GM19397 (cell line): ENCODE measurements at regions not wholly inside any gene's neighbourhood (a gene's known extent, or its start where the extent isn't known, plus 50 kb on each side); places are given as distances from the start of the nearest gene placed in this dataset.
"Not testable (repeated sequence)": the region's sequence is repeated elsewhere in the genome, so short reads cannot be mapped to it uniquely, and the experiment has no call there.

Experiments used
- ATAC-seq: cut with Tn5 transposase; IDR thresholded peaks from one replicate; pipeline ENCODE4 v1.9.1; 2021; ENCODE audit warnings: mild to moderate bottlenecking, moderate library complexity; ENCODE audit not compliant: unreplicated experiment

GRCh38 chr7:12826079-12826478, 138.6 kb downstream of the ARL4A start:
- no peak for ATAC-seq

- ATAC-seq = no peak
These were observed 139.9 kb downstream of the ARL4A start for GRCh38 chr7:12827219-12827821.

DNA sequence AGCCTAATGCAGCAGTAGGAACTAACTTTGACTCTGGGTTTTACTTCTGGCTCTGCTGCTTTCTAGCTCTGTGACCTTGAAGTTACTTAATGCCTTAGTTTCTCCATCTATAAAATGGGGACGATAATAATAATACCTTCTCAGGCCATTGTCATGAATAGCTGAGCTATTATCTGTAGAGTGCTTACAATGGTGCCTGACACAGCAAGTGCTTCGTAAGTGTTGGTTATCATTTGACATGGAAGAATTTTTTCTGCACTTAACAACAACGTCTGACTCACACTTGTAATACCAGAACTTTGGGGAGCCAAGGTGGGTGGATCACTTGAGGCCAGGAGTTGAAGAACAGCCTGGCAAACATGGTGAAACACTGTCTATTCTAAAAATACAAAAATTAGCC, 140.5 kb downstream of the ARL4A start:
- no peak for ATAC-seq

- ATAC-seq = no peak
These were observed 143.6 kb downstream of the ARL4A start for GRCh38 chr7:12831024-12831423.

DNA sequence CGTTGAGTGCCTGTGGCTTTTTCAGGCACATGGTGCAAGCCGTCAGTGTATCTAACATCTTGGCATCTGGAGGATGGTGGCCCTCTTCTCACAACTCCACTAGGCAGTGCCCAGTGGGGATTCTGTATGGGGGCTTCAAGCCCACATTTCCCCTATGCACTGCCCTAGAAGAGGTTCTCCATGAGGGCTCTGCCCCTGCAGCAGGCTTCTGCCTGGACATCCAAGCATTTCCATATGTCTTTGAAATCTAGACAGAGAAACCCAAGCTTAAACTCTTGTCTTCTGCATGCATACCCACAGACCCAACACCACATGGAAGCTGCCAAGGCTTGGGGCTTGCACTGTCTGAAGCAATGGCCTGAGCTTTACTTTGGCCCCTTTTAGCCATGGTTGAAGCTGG, 146.4 kb downstream of the ARL4A start:
- no peak for ATAC-seq

DNA sequence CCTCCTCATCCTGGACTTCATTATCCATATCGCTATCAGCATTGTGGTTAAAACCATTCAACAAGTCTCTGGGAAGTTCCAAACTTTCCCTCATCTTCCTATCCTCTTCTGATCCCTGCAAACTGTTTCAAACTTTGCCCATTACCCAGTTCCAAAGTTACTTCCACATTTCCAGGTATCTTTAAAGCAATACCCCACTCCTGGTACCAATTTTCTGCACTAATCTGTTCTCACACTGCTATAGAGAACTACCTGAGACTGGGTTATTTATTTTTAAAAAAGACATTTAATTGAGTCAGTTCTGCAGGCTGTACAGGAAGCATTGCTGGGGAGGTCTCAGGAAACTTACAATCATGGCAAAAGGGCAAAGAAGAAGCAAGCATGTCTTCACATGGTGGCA, 147.3 kb downstream of the ARL4A start:
- ATAC-seq = no peak

DNA sequence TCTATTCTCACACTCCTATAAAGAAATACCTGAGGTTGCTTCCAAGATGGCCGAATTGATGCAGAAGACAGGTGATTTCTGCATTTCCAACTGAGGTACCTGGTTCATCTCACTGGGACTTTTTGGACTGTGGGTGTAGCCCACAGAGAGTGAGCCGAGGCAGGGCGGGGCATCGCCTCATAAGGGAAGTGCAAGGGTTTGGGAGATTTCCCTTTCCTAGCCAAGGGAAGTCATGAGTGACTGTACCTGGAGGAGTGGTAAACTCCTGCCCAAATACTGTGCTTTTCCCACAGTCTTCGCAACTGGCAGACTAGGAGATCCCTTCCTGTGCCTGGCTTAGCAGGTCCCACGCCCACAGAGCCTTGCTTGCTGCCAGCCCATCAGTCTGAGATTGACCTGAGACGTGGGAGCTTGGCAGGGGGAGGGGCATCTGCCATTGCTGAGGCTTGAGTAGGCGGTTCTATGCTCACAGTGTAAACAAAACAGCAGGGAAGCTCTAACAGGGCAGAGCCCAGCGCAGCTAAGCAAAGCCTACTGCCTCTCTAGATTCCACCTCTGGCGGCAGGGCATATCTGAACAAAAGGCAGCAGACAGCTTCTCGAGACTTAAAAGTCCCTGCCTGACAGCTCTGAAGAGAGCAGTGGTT, 152.2 kb downstream of the ARL4A start:
- no peak for ATAC-seq

- not testable (repeated sequence) for ATAC-seq
These were observed 157.3 kb downstream of the ARL4A start for GRCh38 chr7:12844732-12845131.

GRCh38 chr7:12847001-12847400, 159.6 kb downstream of the ARL4A start:
- ATAC-seq = no peak

DNA sequence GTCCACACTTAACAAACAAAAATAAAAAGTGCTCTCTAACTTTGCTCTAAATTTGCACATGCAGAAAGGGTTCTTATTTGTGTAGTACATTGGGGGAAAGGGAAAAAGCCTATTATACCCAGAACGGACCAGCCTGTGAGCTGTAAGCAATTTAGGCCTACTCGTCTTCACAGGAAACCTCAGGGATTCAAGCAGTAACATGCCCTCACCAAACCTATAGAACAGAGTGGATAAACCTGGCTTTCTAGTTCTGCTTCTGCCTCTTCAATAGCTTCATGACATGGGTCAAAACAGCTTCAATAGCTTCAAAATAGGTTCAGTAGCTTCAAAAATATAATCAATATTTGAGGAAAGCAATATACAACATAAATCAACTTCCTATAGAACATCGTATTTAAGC, 163.7 kb downstream of the ARL4A start:
- no peak for ATAC-seq

DNA sequence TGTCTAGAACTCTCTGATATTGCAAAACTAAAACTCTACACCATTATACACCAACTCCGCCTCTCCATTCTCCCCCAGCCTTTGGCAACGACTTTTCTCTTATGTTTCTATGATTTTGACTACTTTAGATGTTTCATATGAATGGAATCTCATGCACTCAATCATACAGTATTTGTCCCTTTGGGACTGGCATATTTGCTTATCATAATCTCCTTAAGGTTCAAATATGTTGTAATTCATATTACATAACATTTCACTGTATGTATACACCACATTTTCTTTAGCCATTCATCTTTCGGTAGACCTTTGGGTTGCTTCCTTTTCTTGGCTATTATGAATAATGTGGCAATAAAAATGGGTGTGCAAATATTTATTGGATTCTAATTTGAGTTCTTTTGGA, 164.4 kb downstream of the ARL4A start:
- ATAC-seq = no peak

DNA sequence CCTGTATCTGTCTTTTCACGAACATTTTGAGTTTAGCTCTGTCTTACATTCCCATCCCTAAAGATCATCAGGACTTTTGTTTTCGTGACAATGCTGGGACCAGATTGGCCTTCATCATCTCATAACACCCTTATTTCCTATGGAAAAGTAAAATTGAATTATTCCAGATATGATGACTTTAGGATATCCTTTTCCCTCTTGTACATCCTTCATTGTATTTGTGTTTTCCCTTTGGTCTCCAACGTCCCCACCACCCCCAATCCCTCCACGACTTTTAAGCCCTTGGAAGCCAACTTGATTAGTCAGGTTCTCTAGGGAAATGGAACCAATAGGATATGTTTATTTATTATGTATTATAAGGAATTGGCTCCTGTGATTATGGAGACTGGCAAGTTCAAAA, 167.6 kb downstream of the ARL4A start:
- no peak for ATAC-seq

- no peak for ATAC-seq
These were observed 172.3 kb downstream of the ARL4A start for GRCh38 chr7:12859761-12860160.

DNA sequence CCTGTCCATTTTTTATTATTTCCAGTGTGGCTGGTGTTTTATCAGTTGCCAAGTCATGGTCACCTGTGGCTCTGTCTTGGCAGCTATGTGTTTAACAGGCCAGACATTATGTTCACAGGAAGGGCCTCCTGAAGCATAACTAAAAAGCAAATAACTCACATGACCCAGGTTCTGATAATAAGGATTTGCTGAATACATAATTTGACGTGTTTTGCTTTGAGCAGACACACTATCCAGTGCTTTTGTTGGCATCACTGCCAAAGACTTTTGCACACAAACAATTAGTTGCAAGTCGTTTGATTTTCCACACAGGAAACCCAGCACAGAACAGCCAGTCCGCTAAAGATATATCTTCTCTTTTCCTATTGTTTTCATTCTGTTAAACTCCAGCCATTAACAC, 173.6 kb downstream of the ARL4A start:
- no peak for ATAC-seq

GRCh38 chr7:12862146-12862545, 174.7 kb downstream of the ARL4A start:
- ATAC-seq = no peak

DNA sequence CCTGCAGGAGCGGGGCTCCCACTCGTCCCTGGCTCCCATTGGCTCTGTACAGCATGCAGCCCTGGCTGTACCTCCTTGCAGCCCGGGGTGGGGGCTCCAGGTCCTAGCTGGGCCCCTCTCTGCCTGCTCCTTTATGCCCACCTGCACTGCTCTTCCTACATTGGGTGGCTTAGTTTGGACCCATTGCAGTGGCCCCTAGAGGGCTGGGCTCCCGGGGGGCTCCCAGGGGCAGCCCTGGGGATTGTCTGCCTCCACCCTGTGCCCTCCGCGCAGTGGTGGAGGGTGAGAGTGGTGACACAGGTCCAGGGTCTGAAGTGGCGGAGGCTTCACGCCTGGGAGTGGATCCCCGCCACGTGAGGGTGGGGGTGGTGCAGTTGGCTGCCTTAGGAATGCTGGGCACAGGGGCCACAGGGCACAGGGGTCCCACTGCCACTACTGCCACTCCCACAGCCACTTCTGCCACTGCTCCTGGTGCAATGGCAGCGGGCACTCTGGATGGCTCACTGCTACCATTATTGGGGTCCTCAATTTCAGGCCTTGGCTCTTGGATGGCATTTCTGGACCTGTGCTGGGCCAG, 177.1 kb downstream of the ARL4A start:
- no peak for ATAC-seq

DNA sequence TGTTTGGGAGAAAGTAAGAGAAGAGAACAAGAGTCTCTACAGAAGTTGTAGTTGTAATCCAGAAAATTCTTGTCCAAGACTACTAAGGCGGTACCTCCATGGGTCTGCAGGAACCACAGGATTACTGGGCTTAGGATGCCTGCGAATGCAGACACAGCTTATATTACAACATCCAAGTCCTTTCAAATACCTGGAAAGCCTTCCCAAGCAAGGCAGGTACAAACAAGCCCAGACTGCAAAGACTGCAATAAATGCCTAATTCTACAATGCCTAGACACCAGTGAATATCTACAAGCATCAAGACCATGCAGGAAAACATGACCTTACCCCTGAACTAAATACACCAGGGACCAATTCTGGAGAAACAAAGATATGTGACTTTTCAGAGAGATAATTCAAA, 178.2 kb downstream of the ARL4A start:
- no peak for ATAC-seq

- no peak for ATAC-seq
These were observed 178.8 kb downstream of the ARL4A start for GRCh38 chr7:12866207-12866606.

GRCh38 chr7:12868027-12868426, 180.6 kb downstream of the ARL4A start:
- no peak for ATAC-seq

DNA sequence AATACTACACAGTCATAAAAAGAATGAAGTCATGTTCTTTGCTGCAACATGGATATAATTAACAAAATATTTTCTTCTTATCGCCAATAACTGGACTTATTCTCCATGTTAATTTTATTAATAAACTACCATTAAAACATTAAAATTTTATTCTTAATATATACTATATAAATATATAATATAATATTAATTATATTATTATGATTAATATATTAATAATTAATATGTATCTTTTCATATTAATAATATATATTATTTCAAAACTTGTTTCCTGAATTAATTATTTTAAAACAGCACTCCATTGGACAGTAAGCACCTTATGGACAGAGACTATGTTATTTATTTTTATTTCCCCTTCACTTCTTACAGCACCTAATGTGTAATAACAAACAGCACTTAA, 182.8 kb downstream of the ARL4A start:
- no peak for ATAC-seq

- no peak for ATAC-seq
These were observed 185.1 kb downstream of the ARL4A start for GRCh38 chr7:12872487-12872886.

DNA sequence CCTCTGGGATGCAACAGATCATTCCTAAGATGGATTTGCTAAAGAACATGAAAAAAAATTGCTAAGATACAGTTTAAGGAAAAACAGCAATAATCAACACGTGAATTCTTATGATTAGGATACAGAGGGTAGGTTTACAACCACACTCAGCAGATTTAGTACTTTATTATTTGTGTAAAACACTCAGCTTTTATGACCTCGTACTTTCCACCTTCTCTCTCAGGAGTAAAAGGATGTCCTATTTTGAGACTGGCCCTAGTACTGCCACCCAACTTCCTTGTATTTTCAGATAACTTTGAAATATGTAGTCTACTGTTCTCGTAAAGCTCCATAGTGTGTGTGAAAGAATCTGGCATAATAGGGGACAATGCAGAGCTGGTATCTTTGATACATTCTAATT, 186.1 kb downstream of the ARL4A start:
- no peak for ATAC-seq

- no peak for ATAC-seq
These were observed 191.7 kb downstream of the ARL4A start for GRCh38 chr7:12879139-12879538.
